GM19324 (cell line): ENCODE measurements at regions not wholly inside any gene's neighbourhood (a gene's known extent, or its start where the extent isn't known, plus 50 kb on each side); places are given as distances from the start of the nearest gene placed in this dataset.

ENCODE experiments used
- ATAC-seq: cut with Tn5 transposase; IDR thresholded peaks from one replicate; pipeline ENCODE4 v1.9.1; 2021; ENCODE audit warnings: mild to moderate bottlenecking, moderate library complexity; ENCODE audit not compliant: unreplicated experiment, low FRiP score

DNA sequence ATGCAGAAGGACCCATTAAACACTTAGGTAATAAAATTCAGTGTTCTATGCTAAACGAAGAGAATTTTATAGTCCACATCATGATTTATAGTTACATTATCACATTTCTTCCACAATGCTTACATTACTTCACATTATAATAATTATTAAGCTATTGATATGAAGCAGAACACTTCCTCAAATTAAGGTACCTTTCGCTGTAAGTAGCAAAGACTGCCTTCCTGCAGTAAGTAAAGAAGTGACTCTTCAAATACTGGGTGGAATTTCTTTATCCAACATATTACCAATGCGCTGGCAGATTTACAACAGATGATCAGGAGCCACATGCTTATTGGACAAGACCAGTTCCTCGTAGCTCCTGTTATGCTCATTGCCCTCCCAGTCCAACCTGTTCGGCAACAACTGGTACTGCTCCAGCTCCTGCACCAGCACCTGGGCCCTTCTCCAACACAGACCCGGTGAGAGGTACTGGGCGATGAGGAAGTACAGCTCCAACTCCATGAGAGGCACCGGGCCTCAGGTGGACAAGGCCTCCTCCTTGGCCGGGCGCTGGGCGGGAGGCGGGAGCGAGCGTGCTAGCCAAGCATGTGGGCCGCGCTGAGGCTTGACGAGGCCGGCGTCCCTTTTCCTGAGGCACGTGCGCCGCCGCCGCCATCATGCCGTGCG lies 210.7 kb upstream of the ATP2B1 start:
- ATAC-seq: no peak

DNA sequence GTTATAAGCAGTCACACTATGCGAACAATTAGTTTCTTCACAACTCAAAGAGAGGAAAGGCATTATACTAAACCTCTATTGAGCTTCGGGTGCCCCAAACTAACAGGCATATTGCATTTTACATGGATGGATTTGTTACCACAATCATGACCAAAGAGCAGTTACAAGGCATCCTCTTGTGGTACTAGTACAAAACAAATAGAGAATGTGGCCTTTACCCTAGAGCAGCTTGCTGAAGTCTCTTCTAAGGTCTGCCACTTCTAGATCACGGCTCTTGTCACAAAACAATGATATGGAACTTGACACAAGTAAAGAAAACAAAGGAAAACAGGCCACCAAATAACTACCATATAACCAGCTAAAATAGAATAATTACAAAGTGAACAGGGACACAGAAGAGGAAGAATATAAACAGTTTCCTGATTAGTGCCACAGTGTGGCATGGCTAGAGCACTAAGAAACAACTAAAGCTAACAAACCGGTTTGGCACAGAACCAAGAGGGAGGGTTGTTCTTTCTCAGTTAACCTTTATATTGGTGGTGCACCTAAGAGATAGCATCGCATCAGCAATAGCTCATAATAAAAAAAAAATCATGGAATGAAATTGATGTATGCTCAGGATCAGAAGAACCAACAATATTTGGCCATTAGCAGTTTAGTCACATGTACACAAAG lies 209.7 kb upstream of the ATP2B1 start:
- ATAC-seq: no peak

DNA sequence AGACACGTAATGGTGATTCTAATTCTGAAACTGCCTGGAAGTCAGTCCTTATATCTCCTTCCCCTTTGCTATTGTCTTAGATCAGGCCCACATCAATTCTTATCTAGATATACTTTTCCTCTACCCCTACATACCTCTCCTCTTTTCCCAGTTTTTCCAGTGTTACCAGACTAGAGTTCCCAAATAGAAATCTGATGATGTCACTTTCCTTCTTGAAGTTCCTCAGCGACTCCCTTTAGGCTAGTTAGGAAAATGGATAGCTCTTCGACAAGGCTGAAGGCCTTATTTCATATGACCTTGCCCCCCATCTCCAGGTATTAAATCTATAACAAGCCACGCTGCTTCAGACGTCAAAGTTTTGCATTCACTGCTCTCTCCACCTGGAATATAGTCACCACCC lies 201.1 kb upstream of the ATP2B1 start:
- ATAC-seq: no peak

DNA sequence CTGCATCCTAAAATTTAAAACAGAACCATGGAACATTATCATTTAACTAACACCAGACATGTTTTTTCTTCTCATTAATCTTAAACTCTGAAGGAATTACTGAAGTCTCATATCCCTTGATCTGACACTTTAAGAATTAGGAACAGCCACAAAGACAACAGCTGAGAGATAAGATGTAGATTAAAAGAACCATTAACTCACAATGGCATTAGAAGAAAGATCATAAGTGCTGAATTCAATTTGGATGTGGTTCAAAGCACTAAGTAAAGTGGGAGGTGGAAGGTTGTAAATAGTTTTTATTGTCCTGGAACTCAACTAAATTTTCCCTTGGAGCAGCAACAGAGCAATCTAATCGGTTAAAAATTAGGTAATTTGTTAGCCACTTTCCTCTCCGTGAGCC lies 199.0 kb upstream of the ATP2B1 start:
- no peak for ATAC-seq

DNA sequence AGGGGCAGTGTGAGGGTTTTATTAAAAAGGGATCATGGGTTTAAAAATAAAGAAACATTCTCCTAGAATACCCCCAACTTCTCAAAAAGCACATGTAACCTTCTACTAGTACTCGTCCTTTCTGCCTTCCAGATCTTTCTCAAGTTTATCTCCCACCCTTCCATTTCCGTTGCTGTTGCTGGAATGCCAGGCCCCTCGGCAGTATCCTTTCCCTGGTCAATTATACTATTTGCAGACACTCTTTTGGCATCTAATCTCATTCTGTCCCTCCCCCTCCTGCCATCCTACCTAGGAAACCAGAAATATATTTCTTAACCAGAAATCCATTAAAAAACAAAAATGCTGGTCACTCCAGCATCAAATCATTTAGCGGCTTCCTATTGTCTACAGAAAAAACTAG lies 198.2 kb upstream of the ATP2B1 start:
- no peak for ATAC-seq

DNA sequence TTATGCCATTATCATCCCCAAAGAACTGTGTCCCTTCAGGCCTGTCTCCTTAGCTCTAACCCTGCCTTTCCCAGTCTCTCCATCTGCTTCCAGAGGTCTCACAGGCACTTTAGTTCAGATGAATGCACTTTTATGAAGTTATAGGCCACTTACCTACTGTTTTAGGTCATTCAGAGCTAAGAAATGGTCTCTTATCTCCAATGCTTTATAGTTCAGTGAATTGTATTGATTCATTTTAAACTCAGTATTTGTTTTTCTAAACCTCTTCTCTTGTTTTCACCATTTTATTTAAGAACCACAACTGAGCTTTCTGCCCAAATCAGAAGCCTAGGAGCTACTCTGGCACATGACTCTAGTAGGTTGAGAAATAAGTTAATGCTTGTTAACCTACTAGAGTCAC lies 197.5 kb upstream of the ATP2B1 start:
- no peak for ATAC-seq

DNA sequence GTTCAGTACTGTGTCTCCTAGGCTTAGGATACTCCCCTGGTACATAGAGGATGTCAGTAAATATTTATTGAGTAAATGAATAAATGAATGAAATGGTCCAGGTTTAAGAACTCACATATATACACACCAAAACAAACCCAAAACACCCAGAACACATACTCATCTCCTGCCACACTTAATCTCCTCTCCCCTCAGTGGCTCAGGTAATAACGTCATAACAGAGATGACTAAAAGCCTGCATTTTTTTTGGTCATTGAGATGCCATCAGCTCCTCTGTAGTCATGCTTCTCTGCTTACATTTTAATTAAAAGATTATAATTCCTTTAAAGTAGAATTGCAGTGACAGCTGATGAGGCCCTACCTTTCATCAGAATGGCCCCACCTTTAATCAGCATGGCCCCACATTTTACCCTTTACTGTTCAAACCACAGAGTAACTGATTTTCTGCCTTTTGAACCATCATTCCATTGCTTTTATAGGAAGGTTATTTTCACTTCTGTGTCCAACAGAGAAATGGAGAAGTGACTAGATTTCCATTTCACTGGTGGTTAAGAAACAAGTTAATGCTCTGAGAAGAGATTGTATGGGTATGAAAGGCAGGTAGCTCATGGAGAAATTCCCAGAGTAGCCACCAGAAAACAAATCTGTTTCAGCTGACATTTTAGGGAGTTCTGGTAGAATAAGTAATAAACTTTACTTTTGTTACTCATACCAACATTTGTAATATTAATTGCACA lies 193.4 kb upstream of the ATP2B1 start:
- ATAC-seq: no peak

DNA sequence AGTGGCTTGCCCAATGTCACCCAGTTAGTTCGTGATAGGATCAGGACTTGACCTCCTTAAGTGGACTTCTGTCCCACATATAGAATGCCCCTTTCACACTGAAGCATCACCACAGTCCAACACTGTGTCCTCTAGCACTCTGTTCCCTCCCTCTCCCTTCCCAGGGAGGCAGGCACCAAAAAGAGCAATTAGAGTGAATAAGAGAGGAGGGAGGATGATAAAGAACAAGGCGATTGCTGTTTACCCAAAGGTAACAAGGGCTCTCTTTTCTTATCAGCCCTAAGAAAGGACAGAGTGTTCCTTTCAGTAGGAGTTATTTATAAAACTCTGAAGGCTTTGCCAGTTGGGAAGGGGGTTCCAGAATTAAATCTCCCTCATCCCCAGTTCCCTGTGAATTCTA lies 192.7 kb upstream of the ATP2B1 start:
- ATAC-seq: no peak

DNA sequence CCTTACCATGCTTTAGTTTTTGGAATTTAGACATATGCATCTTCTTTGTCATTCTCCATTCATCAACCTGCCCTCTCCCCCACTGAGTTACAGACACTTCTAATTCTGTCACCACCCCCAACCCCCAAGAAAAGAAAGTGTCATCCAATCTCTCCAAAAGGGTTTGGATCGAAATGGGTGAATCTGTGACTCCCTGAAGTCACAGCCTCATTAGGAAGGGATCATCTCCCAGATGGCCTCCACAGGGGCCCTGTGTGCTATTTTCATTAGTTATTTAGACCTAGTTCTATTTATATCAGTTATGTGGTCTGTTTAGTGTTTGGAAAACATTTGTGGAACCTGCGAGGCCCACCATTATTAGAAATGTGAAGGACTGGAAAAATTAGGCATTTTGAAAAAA lies 191.0 kb upstream of the ATP2B1 start:
- no peak for ATAC-seq

DNA sequence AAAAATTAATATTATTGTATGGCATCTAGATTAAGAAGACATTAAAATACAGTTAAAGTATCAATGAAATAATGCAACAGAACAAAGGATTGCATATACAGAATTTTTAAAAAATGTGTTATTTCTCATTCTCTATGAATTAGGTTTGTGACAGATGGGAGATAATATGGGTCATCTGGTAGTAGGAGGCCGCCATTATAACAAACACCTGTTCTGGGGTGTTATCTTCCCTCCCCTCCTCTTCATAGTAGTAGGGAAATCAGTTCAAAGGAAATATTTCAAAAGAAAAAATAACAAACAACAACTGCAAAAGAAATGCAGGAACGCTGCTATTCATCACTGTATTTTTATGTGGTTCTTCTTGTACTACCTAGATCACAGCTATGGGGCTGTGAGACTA lies 187.0 kb upstream of the ATP2B1 start:
- no peak for ATAC-seq

DNA sequence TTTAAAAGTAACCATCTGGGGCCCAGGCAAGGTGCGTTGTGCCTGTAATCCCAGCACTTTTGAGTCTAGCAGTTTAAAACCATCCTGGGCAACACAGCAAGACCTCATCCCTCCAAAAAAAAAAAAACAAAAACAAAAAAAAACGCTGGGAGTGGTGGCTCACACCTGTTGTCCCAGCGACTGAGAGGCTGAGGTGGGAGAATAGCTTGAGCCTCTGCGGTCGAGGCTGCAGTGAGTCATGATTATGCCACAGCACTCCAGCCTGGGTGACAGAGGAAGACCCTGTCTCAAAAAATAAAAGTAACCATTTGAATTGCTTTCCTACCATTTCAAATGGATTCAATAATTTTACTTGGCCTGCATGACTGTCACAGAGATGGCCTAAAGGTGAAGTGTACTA lies 186.5 kb upstream of the ATP2B1 start:
- no peak for ATAC-seq

DNA sequence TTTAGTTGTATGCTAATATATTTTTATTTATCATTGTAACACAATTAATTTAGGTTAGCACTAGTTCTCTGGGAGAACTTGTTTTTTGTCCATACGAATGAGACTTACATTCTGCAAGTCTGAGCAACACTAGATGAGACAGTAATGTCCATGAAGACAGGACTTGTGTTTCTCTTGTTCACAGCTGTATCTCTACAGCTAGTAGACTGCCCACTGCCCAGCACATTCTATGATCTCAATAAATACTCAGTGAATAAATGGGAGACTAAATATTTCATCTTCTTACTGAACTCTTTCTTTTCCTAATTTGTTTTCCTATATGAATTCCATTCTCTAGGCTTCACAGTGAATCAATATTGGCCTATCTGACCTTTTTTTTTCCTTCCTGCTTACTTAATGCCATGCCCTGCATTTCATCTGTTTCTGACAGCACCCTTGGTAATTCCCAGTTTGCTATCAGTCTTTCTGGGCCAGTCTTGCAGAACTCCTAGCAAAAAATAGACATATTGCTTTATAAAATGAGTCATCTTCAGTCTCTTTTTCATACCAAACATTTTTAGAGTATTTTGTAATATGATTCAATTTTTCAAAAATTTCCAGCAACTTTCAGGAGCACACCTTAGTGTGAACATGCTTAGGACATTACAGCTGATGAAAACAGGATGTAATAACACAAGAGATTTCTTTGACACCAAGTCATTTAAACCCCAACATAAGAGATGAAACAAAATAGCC lies 185.5 kb upstream of the ATP2B1 start:
- no peak for ATAC-seq

DNA sequence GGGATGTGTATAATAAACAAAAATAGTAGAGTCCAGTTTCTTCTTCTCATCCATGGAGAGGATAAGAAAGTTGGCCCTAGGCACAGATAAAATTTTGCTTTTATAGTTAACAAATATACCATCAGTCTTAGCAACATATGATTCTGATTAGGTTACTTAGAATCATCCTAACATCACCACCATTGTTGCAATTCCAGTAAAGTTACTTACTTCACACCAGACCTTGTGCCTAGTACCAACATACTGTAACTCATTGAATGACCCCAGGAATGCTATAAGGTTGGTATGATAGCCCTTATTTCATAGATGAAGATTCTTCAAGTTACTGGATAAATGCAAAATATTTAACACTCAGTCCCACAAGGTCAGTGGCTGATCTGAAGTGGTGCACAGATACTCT lies 183.8 kb upstream of the ATP2B1 start:
- no peak for ATAC-seq

DNA sequence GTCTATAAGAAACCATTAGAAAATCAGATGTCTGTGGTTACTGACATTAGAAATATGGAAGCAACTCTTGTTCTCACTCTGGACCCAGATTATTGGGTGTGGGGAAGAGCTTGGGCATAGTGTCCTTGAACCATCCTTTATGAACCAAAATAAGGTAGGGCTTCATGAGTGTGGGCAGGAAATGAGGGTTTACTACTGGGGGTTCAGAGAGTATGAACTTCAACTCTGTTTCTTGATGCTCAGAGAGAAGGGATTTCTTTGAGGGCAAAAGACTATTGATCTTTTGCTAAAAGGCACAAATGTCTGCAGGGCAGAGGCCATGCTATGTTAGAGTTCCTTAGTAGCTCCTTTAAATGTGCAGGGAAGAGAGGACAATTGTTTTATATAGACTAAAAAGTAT lies 183.3 kb upstream of the ATP2B1 start:
- no peak for ATAC-seq

DNA sequence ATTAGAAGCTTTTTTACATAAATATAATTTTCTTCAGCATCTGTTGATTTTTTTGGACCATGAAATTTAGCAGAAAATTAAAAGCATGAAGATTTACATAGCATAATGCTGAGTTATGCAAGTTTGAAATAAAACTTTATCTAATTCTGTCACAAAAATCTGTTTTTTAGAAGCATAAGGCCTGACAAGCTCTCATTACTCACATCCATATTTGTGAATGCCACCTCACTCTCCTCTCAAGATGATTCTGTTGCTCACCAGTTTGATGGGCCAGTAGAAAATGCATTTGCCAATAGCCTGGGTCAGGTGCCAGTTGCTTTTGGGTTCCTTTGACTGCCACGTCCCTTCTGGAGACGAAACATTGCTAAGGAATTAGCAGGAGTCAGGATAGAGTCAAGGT lies 181.5 kb upstream of the ATP2B1 start:
- no peak for ATAC-seq

DNA sequence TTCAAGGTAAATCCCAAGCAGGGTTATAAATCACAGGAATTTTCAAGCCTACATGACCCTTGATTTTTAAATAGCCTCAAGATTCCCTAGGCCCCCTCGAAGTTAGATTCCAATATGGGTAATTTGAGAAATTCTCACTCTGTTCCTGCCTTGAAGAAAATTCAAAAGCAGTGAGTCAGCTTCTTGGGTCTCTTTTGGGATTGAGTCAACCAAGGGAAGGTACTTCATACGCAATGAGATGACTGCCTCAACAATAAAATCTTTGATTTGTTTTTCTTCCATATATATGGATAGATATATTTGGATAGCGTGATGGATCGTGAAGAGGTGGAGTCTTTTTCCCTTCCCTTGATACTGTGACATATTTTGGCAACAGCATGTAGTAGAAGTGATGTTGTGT lies 180.4 kb upstream of the ATP2B1 start:
- ATAC-seq: no peak

DNA sequence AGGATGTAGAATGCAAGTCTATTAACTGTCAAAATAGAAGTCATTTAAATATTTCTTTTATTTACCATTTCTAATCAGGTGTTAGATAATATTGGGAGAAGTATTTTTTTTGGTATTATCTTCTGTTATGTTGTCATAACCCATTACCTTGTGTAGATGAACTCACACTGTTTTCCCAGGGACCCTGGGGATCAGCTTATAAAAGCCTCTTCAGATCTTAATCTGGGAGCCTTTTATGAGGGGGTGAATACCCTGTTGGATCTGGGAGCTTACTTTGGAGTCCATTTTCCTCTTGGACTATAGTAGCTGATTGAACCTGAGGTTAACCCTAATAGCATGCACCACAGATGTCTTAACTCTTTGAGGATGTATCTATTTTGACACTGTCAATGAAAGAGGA lies 176.3 kb upstream of the ATP2B1 start:
- no peak for ATAC-seq

DNA sequence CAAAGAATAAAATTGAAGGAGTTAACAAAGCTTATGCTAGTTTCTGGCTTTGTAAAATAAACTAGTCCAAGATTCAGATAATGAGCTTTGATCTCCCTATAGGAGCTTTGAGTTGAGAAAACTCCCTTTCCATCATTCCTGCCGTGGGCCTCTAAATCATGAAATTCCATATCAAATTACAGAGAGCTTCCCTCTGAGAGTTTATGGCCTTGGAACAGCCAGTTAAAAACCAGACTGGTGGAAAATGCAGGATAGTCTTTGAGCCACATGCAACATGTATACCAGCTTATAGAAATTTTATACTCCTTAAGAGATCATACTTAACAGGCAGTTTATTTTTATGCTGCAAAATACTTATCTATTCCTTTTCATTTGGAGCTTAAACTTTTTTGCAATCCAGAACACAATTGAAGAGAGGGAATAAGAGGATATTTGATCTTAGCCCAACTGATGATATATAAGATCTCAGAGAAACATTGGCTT lies 175.8 kb upstream of the ATP2B1 start:
- ATAC-seq: no peak

DNA sequence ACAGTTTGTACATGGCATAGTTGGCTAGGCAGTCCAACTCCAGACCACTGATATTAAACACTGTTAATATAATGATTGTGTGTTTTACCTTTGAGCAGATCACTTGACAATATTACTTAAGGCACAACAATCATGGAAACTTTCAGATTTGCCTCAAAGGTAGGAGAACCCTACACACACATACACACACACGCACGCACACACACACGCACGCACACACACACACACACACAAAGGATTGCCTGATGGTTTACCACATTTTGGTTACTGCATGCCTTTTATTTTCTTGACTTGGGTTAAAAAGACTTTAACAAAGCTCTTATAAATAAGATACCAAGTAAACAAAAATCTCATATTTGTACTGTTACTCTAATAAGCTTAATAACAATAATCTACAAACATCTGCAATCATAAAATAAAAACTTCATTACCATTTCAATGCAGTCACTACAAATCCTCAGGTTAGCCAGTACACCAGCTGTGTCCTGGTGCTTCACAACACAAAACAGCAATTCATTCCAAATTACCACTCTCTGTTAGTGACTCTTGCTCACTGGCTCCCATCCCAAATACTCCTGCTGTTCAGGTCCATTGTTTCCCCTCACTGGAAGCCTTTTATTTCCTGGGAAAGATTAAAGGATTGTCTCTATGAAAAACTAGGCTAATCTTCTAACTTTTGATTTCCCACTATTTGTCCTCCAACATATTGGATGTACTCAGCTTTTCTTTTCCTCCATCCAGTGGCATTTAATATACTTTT lies 175.2 kb upstream of the ATP2B1 start:
- ATAC-seq: no peak

DNA sequence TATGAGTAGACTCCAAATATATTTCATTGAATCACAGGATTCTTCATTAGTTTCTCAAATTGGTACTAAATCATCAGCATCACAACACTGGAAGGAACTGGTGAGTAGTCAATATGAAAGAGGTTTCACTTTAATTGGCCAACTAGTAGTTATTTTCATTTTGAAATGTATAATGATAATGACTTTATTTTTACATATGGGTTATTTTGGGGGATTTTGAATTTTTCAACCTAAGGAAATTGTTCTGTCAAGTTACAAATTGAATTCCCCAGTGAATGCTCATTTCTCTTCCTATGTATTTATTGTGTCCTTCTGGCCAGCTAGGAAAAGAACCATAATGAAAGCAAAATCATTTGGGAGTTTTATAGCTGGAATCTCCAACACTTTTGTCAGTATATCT lies 174.2 kb upstream of the ATP2B1 start:
- no peak for ATAC-seq
